NCI-H524 treated with DMSO at 0.1 percent for 48 hours (cell line): ENCODE measurements at regions not wholly inside any gene's neighbourhood (a gene's known extent, or its start where the extent isn't known, plus 50 kb on each side); places are given as distances from the start of the nearest gene placed in this dataset.

Experiments
- DNase-seq: peaks from one replicate; lab custom pipeline; 2025; lab: John Stamatoyannopoulos, UW

DNA sequence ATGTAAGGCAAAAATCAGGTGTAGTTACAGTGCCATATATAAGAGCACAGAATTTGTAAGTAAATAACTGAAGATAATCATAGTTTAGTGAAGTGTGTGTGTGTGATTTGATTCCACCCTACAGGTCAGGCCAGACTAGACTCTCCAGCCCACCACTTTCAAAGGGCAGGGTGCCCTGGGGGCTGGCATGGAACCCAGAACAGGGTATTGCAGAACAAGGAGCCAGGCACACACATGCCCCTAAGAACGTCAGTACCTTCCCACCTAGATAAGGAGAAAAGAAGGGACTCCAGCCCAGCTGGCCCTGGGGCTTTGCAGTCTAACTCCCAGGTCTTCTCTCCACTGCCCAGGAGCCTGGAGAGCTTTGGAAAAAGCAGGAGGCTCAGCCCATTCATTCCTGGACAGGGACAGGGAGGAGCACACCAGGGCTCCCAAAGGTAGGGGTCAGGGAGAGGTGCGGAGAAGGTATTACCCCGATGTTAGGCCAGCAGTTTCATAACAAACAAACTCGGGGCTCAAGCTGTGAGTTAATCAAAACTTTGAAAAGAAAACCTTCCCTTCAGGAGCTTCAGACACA is 149.7 kb upstream of the VANGL1 start:
- no peak for DNase-seq

DNA sequence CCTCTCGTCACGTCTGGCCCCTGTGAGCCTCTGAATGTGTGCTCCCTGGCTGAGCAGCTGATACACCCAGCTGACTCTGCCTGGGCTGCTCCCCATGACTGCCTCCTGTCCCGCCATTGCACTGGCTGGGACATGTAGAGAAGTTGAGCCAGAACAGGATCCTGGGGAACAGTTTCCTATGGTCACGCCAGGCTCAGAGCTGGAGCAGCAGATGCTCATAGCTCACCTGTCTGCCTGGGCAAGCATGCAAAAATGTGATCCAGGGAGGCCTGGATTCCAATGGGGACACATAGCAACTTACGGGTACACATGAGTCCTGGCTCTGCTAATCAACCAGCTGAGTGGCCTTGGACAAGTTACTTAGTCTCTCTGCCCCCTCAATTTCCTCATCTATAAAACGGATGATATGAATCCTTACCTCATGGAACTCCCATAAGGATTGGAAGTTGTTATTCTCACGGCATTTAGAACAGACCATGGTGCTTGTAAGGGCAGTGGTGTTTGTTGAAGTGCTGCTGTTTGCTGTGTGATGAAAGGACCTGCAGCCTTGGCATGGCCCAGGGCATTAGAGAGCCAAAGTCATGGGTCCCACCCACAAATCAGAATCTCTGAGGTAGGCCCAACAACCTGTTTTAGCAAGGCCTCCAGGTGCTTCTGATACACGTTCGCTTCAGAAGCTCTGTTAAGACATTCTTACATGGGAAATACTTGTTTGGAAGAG is 150.3 kb upstream of the VANGL1 start:
- DNase-seq: no peak

DNA sequence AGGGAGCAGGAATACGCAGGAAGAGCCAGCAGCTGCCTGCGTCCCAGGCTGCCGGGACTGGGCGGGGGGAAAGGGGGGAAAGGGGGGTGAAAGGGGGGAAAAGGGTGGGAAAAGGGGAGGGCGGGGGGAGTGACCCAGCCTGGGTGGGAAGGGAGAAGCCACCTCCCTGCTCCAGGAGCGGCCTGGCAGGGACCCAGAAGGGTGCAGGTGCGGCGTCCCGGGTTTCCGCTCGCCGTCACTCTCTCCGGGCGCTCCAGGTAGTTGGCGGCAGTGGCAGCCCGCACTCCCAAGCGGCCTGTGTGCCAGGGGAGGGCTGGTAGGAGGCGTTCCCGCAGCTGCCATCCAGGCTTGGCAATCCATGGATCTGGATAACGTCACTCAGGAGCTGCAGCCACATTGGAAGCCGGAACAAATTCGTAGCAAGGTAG is 141.0 kb upstream of the NGF start:
- DNase-seq: no peak

DNA sequence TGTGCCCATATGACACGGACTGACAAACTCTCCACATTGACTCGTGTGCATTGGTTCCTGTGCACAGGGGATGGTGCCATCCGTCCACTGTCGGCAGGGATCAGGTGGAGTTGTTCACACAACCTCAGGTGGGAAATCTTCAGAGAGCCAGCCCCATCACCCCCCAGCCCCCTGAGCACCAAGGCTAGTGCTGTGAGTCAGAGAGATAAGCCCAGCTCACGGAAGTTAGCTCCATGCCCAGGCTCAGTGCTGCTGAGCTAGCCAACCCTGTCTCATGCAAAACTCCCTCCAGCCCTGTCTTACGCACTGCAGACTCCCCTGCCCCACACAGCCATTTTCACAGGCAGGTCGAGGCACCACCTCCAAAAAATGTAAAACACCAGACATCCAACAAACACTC is 139.0 kb upstream of the NGF start:
- no peak for DNase-seq

DNA sequence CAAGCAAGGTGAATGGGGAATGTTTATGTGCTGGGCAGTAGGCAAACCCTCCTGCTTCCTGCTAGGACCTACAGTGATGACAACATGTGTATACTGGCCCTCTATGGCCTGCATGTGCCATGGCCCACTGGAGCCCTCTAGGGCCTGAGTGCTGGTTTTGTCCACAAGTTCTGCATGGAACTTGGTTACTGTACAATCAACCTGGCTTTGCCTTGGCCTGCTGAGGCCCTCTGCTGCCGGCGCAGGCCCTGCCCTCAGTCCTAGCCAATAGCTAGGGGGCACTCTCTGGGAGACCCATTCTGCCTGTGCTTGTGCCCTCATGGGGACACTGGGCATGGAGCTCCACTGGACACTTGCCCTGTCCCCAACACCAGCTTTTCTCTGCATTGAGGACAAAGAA is 138.6 kb upstream of the NGF start:
- no peak for DNase-seq

DNA sequence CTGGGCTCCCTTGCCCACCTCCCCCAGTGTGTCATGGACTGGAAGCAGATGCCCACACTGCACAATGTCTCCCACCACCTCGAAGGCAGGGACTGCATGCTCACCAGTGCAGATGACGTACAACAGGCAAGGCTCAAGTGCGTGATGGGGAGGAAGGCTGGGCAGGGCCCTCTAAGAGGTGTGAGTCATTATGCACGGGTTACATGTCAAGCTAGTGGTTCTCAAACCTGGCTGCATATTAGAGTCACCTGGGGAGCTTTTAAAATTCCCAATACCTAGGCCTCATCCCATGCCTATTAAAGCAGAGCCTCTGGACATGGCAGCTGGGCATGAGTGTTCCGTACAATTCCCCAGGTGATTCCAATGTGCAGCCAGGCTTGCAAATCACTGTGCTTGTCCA is 137.9 kb upstream of the NGF start:
- no peak for DNase-seq

DNA sequence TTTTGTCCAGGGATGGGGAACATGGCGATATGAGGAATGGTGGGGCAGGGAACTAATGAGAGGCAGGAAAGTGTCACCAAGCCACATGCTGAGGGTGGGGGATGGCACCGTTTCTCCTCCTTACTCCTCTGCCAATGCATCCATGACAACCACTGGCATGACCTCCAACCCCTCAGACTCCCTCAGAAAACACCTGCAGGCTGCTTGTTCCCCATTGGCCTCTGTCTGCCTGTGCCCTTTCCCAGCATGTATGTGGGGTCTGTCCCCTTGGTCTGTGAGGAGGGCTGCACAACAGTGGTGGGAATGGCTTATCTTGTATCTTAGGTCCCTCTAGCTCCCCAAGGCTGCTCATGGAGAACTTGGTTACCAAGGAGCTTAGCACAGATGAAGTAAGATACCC is 137.2 kb upstream of the NGF start:
- no peak for DNase-seq

DNA sequence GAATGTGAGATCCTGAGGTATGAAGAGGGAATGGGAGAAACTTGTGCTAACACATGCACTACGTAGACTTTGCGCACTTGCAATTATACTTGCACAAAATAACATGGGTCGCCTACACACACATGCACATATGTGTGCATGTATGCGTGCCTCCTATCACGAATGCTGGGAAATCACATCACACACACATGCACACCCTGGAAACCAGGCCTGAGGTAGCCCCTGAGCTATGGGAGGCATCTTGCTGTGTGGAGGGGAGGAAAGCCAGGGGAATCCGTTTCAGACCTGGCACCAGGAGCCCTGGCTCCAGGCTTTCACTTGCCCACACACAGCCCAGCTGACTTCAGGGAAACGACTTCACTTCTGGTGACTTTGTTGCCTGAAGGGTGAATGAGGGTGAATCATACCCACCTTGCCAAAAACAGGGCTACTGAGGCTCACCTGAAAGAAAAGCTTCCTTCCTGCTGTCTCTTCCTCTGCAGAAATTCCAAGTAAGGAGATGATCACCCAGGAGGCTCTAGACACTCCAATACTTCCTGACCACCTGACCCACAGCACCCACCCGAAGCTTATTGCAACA is 136.0 kb upstream of the NGF start:
- DNase-seq: no peak

DNA sequence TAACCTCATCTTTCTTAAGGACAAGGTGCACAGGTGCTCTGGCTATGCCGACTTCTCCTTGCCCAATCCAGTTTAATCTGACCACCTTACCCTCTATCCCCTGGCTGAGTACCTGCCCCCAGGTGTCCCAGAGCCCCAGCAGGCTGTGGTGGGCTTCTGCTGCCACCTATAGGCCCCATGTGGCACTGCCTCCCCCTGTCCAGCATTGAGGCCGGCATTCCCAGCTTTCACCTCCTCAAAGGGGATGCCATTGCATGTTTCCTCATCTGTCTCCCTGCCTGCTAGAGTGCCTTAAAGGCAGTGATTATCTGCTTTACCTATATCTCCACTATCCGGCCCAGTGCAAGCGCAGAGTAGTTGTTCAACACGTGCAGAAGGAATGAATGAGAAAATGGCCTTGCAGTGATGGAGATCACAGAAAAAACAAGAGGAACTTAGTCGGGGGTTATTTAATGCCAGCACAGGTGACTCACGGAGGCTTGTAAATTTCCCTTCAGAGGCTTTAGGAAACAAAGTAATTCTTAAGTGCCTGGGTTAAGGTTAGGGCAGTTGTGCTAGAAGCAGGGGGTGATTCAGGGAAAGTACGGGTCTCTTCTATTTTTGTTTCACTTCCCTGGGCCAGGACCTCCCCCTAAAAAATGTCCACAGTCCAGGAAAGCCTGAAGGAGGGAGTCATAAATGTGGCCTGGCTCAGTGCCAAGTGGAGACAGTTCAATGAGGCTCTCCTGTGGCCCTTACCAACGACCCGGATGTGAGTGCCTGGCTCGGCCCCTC is 131.8 kb upstream of the NGF start:
- DNase-seq: no peak

DNA sequence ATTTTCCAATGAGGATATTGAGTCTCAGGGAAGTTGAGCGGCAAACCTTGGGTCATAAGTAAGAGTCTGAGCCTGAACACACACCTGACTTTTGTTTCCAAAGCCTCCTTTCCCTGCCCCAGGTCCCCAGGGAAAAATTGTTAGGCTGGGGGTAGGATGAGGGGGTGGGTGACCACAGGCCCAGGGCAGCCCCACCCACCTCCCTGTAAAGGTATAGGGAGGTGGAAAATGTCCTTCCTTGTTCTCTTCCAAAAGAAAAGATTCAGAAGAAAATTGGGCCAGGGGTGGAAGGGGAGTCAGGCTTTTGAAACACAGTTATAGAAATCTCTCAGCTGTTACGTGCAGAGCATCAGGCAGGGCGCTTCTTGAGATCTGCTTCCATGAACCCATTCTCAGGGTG is 129.7 kb upstream of the NGF start:
- no peak for DNase-seq

DNA sequence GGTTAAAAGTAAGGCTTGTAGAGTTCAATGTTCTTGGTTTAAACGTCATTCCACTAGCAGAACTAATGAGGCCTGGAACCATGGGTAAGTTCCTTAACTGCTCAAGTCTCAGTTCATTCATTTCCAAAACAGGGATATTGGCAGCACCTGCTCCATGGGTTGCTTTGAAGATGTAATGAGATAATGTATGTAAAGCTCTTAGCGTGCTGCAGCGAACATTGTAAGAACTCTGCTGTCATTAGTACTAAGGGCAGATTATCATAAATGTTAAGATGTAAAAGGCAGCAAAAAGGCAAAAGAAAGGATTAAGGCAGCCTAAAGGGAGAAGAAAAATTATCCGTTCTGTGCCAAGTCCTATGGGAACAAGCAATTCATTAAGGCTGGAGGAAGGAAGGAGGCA is 129.1 kb upstream of the NGF start:
- DNase-seq: no peak

DNA sequence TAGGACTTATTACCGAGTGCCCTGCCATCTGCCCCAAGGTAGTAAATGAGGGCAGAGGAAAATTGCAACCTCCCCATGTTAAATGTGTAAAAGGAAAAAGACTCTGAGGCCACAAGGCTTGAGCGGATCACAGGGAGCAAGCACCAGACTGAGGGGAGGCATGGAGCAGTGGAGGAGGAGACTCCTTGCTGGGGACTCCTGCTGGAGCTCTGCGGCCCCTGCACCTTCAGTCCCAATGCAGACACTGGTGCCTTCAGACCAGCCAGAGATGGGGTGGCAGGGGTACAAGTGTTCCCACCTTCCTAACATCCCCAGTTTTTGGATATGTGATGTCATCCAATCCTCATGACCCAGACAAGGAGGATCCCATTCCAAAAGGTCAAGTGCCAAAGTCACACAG is 128.4 kb upstream of the NGF start:
- DNase-seq: no peak

DNA sequence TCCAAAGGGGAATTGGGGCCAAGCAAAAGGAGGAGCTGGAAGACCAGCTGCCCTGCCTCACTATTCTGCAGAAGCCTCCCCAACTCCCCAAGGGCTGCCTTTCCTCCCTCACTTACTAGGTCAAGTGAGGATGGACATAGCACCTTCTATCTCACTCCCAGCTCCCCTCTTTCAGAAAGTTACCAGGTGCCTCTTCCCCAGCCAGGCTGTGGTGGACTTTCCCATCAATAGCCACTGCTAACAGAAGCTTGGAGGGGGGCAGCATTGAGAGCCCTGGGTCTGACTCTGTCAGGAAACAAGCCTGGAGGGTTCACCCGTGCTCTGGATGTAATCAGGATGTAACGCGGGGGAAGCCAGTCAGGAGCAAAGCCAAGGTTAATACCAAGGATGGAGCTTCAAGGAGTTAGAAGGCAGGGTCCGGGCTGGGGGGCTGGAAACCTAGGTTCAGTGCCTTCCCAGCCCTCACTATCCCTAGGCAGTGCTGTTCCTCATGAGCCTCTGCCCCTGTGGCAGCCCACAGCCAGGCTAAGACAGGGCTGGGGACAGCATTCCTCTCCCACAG is 127.8 kb upstream of the NGF start:
- DNase-seq: no peak

DNA sequence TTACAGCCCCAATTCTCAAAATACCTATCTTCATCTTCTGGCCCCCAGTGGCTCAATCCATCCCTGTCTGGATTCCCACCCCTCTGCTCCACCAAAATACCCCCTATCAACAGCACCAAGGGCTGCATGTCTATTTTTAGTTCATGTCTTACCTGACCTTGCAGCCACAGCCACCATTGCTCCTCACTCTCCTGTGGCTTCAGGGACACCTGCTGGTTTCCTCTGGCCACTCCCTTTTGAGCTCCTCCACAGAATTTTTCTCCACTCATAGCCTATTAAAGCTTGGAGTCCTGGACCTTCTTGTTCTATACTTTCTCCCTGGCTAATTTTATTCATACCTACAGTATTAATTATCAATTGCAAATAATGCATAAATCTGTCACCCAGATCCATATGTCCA is 125.3 kb upstream of the NGF start:
- DNase-seq: no peak

DNA sequence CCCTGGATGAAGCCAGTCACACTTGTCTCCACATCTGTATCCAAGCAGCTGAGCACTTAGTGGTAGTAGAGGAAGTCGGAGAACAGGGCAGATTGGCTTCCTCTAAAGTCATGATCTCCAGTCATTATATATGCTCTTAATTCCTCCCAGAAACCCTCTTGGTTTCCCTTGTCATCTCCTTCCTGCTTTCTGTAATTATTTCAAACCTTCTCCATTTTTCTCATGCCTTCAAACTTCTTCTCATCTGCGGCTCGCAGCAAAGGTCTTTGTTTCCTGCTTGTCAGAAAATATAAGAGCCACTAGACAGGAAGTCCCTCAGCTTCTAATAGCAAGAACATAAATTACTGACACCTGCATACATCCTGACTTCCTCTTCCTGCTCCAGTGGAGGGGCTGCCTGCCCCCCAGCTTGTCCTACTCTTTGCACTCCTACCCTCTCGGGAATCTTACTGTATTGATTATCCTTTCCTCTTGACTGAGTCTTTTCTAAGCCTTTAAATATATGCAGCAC is 124.6 kb upstream of the NGF start:
- DNase-seq: no peak

DNA sequence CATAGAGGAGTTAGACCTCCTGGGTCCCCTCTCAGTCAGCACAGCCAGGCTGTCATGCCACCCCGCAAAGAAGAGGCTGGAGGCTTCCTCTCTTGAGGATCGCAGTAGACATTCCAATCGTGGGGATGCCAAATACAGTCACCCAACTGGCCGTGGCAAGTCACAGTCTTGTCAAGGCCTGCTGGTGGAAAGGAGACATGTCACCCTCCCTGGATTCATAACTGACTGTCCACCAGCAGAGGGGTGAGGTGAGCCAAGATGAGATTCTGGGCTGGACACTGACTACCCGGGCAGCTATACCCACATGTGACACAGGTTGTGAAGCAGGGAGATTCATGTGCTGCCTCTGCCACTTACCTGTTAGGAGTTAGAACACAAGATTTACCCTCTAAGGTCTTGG is 123.5 kb upstream of the NGF start:
- DNase-seq: no peak

DNA sequence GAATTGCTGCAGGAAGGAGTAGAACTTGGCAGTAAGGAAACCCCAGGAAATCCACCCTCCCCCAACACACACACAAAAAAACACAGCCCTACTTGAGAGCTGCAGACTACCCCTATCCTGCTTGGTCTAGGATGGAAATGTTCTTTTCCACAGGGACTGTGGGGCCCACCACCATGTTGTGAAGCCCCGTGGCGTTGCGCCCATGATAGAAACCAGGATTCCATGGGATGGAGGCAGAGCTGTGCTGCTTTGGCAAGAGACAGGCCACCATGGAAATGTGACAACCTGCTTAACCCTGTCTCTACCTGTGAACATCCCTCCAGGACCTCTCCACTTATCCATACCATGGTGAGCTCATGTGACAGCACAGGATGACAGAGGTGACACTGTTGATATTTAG is 121.1 kb upstream of the NGF start:
- no peak for DNase-seq

DNA sequence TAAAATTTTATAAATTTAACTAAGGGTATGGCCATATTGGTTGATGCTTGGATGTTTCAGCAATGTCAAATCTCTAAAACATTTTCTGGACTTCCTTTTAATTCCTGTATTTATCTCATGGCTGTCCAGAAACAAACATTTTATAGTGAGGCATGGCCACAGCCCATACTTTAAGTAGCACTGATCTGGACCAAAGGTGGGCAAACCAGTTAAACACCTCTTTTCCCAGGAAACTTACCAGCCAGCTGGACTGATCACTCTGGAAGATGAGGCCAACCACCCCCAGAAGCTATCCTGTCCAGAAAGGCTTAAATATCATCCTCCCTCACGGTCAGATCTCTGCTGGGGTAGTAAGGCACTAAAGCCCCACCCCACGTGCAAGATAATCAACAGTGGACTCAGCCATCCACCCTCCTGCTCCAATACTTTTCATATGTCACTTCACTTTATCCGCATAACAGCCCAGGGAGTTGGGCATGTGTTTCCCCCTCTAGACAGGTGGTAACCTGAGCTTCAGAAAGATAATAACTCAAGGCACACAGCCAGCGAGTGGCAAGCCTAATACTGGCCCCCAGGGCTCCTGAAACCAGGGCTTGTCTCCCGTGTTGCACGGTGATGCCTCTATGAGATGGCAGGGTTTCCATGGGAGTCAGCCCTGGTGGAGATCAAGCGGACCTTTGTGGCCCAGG is 120.5 kb upstream of the NGF start:
- DNase-seq: no peak

DNA sequence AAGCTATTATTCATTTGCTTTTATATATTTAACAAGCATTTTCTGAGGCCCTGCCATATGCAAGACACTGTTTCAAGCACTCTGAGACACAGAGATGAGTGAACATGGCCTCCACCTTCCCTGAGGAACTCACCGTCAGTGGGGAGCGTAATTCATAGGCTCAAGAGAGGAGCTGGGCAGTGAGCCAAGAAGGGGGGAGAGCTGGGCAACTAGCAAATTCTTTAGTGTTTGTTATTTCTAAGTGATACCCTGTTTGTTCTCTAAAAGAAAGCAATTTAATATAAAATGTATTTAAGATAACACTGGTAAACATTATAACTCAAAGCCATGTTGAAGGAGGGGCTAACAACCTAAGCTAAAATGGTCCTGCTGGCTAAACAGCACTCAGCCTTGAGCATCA is 119.2 kb upstream of the NGF start:
- no peak for DNase-seq

DNA sequence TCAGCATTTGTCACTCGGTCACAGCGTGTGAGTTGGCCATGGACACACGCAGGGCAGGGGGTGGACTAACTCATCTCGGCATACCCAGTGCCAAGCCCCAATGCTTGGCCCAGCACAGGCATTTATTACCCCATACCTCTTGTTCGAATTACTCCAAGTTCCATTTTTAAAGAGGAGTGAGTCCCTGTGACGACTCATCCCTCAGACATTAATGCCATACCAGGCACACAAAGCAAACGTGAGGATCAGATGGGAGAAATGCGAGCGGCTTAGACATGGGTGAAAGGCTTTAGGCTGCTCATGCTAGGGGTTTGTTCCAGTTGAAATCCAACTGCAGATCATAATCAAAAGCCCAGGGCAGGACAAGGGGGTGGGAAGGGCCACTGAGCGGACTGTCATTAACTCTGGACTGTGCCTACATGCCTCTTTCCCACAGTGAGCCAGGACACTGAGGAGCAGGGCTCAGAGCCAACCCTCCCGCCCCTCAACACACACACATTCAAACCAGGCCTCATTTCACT is 118.5 kb upstream of the NGF start:
- no peak for DNase-seq

DNA sequence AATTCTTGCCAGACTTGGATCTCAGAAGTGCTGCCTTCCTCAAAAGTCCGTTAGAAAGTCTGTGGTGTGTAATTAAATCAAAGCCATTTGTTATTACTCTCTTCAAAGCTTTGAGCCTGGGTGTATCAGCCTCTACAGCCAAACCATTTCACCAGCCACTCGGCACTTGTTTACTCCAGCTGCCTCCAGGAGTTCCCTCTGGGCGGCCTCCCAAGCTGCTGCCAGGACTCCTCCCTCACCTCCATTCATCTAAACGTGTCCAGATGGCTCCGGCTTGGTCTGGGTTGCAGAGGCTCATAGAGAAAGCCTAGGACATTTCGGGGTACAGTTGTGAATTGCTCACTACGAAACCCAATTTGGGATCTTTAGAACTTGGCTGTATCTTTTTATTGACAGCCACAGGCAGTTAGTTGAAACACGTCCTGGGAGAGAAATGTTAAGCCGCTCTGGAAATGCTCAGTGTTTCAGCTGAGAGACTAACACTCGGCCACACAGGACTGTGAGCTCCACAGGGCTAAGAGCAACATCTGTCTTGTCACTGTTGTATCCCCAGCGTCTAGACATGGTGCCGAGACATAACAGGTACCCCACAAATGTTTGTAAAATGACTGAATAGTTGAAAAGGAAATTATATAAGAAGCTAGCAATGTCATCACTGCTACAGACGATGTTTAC is 116.9 kb upstream of the NGF start:
- DNase-seq: no peak
